SK-N-SH treated with all-trans-retinoic acid at 6 μM for 48 hours (cell line): ENCODE measurements at regions not wholly inside any gene's neighbourhood (a gene's known extent, or its start where the extent isn't known, plus 50 kb on each side); places are given as distances from the start of the nearest gene placed in this dataset.

Experiments used
- ARNTL ChIP-seq: fragments of 450-650 bp; formaldehyde crosslinking; IDR thresholded peaks from 2 replicates; pipeline ENCODE4 v1.5.0; 2020; ENCODE audit warnings: low read depth, mild to moderate bottlenecking, moderate library complexity, borderline replicate concordance
- ISL1 ChIP-seq: fragments of 250-450 bp; sonication (Bioruptor Pico); IDR thresholded peaks from 2 replicates; pipeline ENCODE4 v2.1.2; 2022; ENCODE audit warnings: mild to moderate bottlenecking, moderate library complexity
- OSR1 ChIP-seq: fragments of 250-450 bp; sonication (Bioruptor Pico); IDR thresholded peaks from 2 replicates; pipeline ENCODE4 v1.8.0; 2022; ENCODE audit warnings: moderate library complexity, mild to moderate bottlenecking, inconsistent platforms
- ZFP3 ChIP-seq: fragments of 250-450 bp; sonication (Bioruptor Pico); IDR thresholded peaks from 2 replicates; pipeline ENCODE4 v1.5.0; 2020; ENCODE audit warnings: mild to moderate bottlenecking, moderate library complexity
- ZFP30 ChIP-seq: fragments of 450-650 bp; formaldehyde crosslinking; IDR thresholded peaks from 2 replicates; pipeline ENCODE4 v1.5.0; 2022; ENCODE audit warnings: mild to moderate bottlenecking, moderate library complexity
- TF ChIP-seq, protein P1 (sequence below): fragments of 250-450 bp; sonication (Bioruptor Pico); IDR thresholded peaks from 2 replicates; pipeline ENCODE4 v1.8.0; 2020; ENCODE audit warnings: mild to moderate bottlenecking, moderate library complexity, borderline replicate concordance
- TF ChIP-seq, protein P2 (sequence below): fragments of 250-450 bp; sonication (Bioruptor Pico); IDR thresholded peaks from 2 replicates; pipeline ENCODE4 v1.8.0; 2021; ENCODE audit warnings: low read depth, mild to moderate bottlenecking, moderate library complexity, borderline replicate concordance
- TF ChIP-seq, protein P3 (sequence below): fragments of 250-450 bp; sonication (Bioruptor Pico); IDR thresholded peaks from 2 replicates; pipeline ENCODE4 v1.5.0; 2020; ENCODE audit warnings: mild to moderate bottlenecking, moderate library complexity
- TF ChIP-seq, protein P4 (sequence below): fragments of 250-450 bp; sonication (Bioruptor Pico); IDR thresholded peaks from 2 replicates; pipeline ENCODE4 v1.5.1; 2021; ENCODE audit warnings: mild to moderate bottlenecking, moderate library complexity
- TF ChIP-seq, protein P5 (sequence below): fragments of 250-450 bp; sonication (Bioruptor Pico); IDR thresholded peaks from 2 replicates; pipeline ENCODE4 v1.5.1; 2020; ENCODE audit warnings: low read depth, mild to moderate bottlenecking, moderate library complexity

DNA sequence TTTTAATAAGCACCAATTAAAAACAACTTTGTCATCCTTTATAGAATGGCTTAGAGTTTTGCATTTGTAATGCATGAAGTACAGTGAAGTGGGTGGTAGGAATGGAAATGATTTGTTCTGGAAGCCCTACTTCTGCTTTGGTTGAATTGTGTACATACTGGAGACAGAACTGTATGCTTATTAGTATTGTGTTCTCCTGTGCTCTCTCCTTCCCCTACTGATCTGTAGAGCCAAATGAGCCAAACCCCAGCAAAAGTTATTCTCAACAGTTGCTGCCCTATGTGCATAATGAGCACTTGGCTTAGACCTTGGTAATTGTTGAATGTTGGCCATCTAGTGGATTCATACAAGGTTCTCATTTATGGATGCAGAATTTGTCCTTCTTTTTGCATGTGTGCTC is 916.1 kb downstream of the GALC start:
- TF ChIP-seq, protein P1, sequence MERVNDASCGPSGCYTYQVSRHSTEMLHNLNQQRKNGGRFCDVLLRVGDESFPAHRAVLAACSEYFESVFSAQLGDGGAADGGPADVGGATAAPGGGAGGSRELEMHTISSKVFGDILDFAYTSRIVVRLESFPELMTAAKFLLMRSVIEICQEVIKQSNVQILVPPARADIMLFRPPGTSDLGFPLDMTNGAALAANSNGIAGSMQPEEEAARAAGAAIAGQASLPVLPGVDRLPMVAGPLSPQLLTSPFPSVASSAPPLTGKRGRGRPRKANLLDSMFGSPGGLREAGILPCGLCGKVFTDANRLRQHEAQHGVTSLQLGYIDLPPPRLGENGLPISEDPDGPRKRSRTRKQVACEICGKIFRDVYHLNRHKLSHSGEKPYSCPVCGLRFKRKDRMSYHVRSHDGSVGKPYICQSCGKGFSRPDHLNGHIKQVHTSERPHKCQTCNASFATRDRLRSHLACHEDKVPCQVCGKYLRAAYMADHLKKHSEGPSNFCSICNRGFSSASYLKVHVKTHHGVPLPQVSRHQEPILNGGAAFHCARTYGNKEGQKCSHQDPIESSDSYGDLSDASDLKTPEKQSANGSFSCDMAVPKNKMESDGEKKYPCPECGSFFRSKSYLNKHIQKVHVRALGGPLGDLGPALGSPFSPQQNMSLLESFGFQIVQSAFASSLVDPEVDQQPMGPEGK: no peak
- TF ChIP-seq, protein P2, sequence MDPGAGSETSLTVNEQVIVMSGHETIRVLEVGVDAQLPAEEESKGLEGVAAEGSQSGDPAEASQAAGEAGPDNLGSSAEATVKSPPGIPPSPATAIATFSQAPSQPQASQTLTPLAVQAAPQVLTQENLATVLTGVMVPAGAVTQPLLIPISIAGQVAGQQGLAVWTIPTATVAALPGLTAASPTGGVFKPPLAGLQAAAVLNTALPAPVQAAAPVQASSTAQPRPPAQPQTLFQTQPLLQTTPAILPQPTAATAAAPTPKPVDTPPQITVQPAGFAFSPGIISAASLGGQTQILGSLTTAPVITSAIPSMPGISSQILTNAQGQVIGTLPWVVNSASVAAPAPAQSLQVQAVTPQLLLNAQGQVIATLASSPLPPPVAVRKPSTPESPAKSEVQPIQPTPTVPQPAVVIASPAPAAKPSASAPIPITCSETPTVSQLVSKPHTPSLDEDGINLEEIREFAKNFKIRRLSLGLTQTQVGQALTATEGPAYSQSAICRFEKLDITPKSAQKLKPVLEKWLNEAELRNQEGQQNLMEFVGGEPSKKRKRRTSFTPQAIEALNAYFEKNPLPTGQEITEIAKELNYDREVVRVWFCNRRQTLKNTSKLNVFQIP (CRISPR knock-in tag): no peak
- no peak for TF ChIP-seq ZFP3
- TF ChIP-seq, protein P3, sequence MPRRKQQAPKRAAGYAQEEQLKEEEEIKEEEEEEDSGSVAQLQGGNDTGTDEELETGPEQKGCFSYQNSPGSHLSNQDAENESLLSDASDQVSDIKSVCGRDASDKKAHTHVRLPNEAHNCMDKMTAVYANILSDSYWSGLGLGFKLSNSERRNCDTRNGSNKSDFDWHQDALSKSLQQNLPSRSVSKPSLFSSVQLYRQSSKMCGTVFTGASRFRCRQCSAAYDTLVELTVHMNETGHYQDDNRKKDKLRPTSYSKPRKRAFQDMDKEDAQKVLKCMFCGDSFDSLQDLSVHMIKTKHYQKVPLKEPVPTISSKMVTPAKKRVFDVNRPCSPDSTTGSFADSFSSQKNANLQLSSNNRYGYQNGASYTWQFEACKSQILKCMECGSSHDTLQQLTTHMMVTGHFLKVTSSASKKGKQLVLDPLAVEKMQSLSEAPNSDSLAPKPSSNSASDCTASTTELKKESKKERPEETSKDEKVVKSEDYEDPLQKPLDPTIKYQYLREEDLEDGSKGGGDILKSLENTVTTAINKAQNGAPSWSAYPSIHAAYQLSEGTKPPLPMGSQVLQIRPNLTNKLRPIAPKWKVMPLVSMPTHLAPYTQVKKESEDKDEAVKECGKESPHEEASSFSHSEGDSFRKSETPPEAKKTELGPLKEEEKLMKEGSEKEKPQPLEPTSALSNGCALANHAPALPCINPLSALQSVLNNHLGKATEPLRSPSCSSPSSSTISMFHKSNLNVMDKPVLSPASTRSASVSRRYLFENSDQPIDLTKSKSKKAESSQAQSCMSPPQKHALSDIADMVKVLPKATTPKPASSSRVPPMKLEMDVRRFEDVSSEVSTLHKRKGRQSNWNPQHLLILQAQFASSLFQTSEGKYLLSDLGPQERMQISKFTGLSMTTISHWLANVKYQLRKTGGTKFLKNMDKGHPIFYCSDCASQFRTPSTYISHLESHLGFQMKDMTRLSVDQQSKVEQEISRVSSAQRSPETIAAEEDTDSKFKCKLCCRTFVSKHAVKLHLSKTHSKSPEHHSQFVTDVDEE (CRISPR knock-in tag): no peak
- TF ChIP-seq, protein P4, sequence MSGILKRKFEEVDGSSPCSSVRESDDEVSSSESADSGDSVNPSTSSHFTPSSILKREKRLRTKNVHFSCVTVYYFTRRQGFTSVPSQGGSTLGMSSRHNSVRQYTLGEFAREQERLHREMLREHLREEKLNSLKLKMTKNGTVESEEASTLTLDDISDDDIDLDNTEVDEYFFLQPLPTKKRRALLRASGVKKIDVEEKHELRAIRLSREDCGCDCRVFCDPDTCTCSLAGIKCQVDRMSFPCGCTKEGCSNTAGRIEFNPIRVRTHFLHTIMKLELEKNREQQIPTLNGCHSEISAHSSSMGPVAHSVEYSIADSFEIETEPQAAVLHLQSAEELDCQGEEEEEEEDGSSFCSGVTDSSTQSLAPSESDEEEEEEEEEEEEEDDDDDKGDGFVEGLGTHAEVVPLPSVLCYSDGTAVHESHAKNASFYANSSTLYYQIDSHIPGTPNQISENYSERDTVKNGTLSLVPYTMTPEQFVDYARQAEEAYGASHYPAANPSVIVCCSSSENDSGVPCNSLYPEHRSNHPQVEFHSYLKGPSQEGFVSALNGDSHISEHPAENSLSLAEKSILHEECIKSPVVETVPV (CRISPR knock-in tag): no peak
- no peak for TF ChIP-seq OSR1 (CRISPR knock-in tag)
- TF ChIP-seq ZFP30 (CRISPR knock-in tag): no peak
- no peak for TF ChIP-seq ISL1 (CRISPR knock-in tag)
- TF ChIP-seq, protein P5, sequence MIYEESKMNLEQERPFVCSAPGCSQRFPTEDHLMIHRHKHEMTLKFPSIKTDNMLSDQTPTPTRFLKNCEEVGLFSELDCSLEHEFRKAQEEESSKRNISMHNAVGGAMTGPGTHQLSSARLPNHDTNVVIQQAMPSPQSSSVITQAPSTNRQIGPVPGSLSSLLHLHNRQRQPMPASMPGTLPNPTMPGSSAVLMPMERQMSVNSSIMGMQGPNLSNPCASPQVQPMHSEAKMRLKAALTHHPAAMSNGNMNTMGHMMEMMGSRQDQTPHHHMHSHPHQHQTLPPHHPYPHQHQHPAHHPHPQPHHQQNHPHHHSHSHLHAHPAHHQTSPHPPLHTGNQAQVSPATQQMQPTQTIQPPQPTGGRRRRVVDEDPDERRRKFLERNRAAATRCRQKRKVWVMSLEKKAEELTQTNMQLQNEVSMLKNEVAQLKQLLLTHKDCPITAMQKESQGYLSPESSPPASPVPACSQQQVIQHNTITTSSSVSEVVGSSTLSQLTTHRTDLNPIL (CRISPR knock-in tag): no peak
- TF ChIP-seq ARNTL (CRISPR knock-in tag): no peak
